ENCODE measurements at regions not wholly inside any gene's neighbourhood (a gene's known extent, or its start where the extent isn't known, plus 50 kb on each side); places are given as distances from the start of the nearest gene placed in this dataset.

DNA sequence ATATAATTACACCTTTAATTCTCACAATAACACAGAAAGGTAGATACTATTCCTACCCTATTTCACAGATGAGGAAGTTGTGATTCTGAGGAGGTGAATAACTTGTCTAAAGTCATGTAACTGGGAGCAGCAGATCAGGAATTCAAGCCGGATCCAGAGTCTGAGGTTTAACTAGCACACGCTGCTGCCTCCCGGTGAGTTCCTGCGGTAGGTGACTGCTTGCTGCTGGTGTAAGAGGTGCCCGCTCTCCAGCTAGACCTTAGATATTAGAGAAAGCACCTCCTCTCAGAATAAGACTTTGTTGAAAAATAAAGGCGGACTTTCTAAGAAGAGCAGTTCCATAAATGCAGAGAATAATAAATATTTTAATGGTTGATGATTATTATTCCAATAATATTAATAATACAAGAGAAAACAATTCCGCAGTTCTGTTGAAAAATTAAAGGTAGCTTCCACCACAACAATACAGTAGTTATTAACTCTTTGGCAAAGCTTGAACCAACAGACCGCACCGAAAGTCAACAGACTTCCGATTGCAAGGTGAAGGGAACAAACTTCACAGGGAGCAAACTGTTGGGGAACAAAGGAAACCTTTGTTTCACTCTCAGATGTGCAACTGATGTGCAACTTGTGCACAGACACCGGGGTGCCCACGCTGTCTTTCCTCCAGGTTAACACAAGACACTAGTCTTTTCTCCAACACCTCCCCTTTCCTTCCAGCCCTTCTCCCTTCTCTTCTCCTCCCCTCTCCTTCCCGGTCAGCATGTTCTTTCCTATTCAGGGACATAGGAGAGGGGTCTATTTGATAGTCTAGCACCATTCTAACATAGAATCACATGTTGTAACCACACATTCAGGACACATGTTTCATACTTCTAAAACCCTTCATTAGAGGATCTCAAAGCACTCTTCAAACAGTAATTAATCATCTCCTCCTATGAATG lies 73.2 kb upstream of the EGLN3 start:
- Mint-ChIP-seq H3K36me3 (no peaks in the 10 kb centered on the region), H3K4me1 (peaks cover under 1% of the 10 kb centered on the region), H3K27me3 (no peaks in the 10 kb centered on the region), H3K4me3 (no peak overlapping the region), H3K27ac (no peak overlapping the region), H3K9me3 (no peaks in the 10 kb centered on the region)
- DNase-seq, result no peak

DNA sequence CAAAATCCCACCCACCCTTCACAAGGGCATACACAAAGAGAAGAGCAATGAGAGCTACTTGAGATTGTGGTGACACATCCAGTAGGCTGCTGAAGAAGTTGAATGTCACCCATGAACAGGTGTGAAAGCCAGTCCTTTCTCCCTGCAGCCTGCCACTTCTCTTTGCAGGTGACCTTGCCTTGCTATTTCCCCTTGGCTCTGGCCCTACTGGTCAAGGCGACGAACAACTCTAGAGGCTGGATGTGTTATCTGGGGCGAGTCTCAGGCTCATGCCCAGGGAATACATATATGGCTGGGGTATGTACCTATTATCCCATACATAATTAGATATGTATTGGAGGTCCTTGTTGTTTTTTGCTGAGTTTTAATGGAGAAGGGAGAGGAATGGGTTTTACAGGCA lies 70.2 kb upstream of the EGLN3 start:
- H3K9me3 Mint-ChIP-seq, result no peaks in the 10 kb centered on the region
- peaks cover 12% of the 10 kb centered on the region for H3K4me1 Mint-ChIP-seq
- no peak overlapping the region for H3K4me3 Mint-ChIP-seq
- H3K27ac Mint-ChIP-seq, result no peak overlapping the region
- H3K36me3 Mint-ChIP-seq, result peaks cover 2% of the 10 kb centered on the region
- no peaks in the 10 kb centered on the region for H3K27me3 Mint-ChIP-seq
- no peak for DNase-seq

DNA sequence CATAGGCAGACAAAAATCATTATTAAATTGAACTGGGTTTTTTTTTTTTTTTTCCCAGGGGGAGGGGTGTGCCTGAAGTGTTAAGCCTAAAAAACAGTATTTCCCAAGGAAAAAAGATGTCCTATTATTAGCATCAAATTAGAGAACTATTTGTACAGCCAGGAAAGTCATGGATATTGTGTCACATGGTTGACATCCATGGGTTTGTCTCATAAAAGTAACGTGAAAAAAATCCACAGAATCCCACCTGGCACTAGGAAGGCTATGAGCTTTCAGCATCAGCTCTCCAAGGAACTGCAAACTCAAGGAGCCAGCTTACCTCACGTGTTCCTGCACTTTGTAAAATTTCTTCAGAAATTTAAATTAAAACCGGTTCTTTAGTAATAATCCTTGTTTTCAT lies 69.1 kb upstream of the EGLN3 start:
- H3K27me3 Mint-ChIP-seq, result no peaks in the 10 kb centered on the region
- H3K36me3 Mint-ChIP-seq, result peaks cover 2% of the 10 kb centered on the region
- DNase-seq, result no peak
- H3K9me3 Mint-ChIP-seq, result no peaks in the 10 kb centered on the region
- no peak overlapping the region for H3K27ac Mint-ChIP-seq
- H3K4me1 Mint-ChIP-seq, result peaks cover 12% of the 10 kb centered on the region
- H3K4me3 Mint-ChIP-seq, result no peak overlapping the region

DNA sequence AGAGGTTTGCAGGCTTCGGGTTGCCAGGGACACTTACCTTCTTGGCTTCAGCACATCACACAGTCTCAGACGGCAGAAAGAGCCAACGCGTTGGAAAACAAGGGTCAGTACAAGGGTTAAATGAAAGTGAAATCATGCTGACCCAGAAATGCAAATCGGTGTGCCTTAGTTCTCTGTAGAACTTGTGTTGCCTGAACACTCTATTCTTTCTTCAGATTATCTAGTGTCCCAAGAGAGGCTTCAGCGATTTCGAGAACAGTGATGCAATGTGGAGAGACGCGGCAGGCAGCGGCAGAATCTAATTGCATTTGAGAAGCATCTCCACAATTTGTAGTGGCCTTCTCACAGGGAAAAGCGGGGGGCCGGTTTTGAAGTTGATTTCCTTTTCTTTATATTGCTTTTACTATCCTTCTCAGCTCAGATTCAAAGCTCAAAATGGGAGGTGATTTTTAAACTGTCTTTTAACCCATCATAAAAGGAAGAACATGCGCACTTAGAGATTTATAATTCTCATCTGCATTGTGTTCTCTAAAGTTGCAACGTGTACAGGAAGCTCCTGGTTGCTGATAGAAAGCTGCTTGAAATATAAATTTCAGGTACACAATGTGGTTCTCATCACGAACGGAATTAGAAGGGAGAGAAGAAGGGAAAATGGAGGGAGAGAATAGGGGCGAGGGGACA lies 67.8 kb upstream of the EGLN3 start:
- Mint-ChIP-seq H3K27ac (peak overlapping the region; percentile 86), H3K9me3 (no peaks in the 10 kb centered on the region), H3K4me3 (peak overlapping the region; percentile 71), H3K27me3 (no peaks in the 10 kb centered on the region), H3K36me3 (peaks cover 2% of the 10 kb centered on the region), H3K4me1 (peaks cover 14% of the 10 kb centered on the region)
- DNase-seq, result no peak

DNA sequence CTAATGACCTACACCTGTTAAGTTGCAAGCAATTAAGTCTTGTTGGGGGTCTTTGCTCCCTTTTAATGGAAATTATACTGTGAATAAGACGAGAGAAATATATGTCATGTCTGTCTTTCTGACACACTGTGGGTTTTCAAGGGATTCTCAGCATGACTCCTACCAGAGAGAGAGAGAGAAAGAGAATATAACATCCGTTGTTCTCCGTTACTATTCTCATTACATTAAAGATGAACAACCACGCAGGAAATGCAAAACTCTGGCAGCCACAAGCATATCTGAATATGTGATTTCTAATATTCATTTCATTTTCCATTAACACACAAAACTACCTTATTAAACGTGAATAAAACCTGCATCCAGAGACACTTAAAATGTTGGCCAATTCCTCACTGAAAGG lies 67.3 kb upstream of the EGLN3 start:
- no peak for DNase-seq
- Mint-ChIP-seq H3K27ac (peak overlapping the region; percentile 86), H3K36me3 (peaks cover 2% of the 10 kb centered on the region), H3K9me3 (no peaks in the 10 kb centered on the region), H3K4me3 (peak overlapping the region; percentile 71), H3K27me3 (no peaks in the 10 kb centered on the region), H3K4me1 (peaks cover 19% of the 10 kb centered on the region)

DNA sequence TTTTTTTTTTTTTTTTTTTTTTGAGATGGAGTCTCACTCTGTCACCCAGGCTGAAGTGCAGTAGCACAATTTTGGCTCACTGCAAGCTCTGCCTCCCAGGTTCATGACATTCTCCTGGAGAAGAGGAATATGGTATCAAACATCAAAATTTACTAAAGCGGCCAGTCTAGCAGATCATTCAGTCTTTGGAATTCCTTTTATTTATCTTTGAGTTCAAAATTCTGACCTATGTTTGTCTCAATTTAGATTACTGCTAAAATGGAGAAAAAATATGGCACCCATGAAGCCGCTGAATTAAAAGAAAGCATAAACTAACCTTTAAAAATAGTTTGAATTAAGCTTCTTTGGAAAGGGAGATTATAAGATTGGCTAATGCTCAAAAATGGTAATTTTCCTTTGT lies 64.5 kb upstream of the EGLN3 start:
- Mint-ChIP-seq H3K9me3 (no peaks in the 10 kb centered on the region), H3K36me3 (peaks cover 2% of the 10 kb centered on the region), H3K4me3 (no peak overlapping the region), H3K27ac (no peak overlapping the region), H3K4me1 (peaks cover 23% of the 10 kb centered on the region), H3K27me3 (peaks cover under 1% of the 10 kb centered on the region)
- no peak for DNase-seq

DNA sequence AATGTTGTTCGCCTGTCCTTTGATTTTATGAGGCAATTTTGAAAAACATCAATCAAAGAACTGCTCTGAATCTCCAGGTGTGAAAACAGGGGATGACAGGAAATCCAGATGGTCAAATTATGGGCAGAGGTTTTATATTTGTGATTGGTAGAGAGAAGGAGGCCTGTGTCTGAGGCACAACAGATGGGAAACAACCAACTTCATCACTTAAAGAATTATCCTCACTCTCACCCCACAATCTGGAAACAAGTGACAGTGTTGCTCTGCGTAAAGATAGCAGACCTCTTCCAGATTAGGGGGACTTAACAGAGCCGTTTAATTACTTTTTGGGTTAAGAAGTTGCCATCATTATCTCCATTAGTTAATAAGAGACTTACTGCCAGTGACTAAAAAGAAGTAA lies 64.1 kb upstream of the EGLN3 start:
- Mint-ChIP-seq H3K9me3 (no peaks in the 10 kb centered on the region), H3K4me1 (peaks cover 23% of the 10 kb centered on the region), H3K27me3 (peaks cover 4% of the 10 kb centered on the region), H3K27ac (no peak overlapping the region), H3K4me3 (no peak overlapping the region), H3K36me3 (peaks cover 2% of the 10 kb centered on the region)
- DNase-seq, result no peak

DNA sequence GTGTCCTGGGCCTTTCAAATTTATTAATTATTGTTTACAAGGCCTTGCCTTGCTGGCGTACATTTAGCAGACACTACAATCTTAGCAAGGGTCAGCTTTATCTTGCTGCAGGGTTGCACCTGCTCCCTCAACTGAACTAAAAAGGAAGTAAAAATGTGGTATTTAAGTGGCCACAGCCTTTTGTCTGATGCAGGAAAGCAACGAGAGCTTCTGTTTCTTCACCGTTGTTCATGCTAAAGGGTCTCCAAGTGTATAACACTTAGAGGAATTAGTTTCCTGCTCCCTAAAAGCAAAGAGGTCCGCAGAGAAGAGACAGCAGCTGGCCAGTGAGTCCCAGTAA lies 62.8 kb upstream of the EGLN3 start:
- Mint-ChIP-seq H3K4me1 (peaks cover 18% of the 10 kb centered on the region), H3K9me3 (no peaks in the 10 kb centered on the region), H3K36me3 (peaks cover 2% of the 10 kb centered on the region), H3K27ac (peak overlapping the region; percentile 31), H3K27me3 (peaks cover 4% of the 10 kb centered on the region), H3K4me3 (peak overlapping the region; percentile 7)
- DNase-seq, result no peak

DNA sequence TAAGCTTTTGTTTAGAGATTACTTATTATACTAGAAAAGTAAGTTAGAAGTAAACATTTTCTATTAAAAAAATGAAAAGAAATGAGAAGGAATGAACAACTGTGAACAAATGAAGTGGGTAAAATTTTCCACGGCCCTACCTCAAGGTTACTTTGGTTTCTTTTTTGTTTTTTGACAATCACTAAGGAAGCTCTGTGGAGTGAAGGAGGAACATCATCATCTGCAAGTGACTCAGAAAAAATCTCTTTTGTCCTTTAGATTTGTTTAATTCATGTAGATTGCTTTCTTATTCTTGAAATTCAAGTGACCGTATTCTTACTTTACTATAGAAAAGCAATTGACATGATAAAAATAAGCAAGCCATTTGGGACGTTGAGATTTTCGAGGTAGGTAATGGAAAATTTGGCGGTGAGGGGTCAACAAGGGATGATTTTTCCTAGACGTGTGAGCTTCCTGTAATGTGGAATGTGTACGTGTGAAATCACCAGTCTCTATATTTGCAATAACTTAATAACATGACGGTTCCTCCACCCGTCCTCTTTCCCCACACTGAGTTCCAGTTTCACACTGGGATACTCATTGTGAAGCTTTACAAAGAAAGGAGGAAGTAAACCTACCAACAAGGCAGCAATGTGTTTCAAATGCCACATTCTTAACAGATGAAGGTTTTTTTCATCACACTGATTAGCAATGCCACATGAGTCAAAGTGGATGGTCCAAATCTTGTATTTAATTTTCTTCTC lies 62.3 kb upstream of the EGLN3 start:
- Mint-ChIP-seq H3K27me3 (peaks cover 4% of the 10 kb centered on the region), H3K4me1 (peaks cover 14% of the 10 kb centered on the region), H3K9me3 (no peaks in the 10 kb centered on the region), H3K4me3 (peak overlapping the region; percentile 7), H3K36me3 (peaks cover 2% of the 10 kb centered on the region), H3K27ac (peak overlapping the region; percentile 31)
- no peak for DNase-seq

DNA sequence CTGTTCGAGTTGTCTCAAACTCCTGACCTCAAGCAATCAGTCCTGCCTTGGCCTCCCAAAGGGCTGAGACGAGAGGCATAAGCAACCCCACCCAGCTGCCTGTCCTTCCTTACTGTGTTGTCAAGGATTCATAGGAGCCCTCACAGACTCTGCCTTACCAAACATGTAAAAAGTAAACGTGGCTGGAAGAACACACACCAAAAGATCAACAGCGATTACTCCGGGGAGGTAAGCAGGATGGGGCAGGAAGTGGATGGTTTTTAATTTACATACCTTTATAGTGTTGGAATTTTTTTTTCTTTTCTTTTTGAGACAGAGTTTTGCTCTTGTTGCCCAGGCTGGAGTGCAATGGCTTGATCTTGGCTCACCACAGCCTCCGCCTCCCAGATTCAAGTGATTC lies 61.5 kb upstream of the EGLN3 start:
- peaks cover 11% of the 10 kb centered on the region for H3K4me1 Mint-ChIP-seq
- H3K27ac Mint-ChIP-seq, result no peak overlapping the region
- H3K9me3 Mint-ChIP-seq, result no peaks in the 10 kb centered on the region
- no peak for DNase-seq
- H3K4me3 Mint-ChIP-seq, result no peak overlapping the region
- peaks cover 2% of the 10 kb centered on the region for H3K36me3 Mint-ChIP-seq
- peaks cover 4% of the 10 kb centered on the region for H3K27me3 Mint-ChIP-seq

DNA sequence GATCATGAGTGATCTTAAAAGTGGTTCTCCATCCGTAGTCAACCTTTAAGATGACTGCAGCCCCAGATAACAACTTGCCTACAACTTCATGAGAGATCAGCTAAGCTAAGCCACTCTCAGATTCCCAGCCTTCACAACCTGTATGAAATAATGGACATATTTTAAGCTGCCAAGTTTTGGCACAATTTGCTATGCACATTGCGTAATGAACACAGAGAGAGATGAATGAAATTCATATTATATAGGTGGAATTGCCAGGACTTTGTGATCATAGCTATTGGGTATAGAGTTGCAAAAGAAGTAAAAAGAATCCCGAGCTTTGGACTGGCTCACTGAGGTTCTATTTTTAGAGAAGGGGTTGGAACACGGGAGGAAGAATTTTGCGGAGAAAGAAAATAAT lies 59.1 kb upstream of the EGLN3 start:
- peaks cover 11% of the 10 kb centered on the region for H3K4me1 Mint-ChIP-seq
- no peaks in the 10 kb centered on the region for H3K9me3 Mint-ChIP-seq
- no peak for DNase-seq
- peaks cover 7% of the 10 kb centered on the region for H3K27me3 Mint-ChIP-seq
- H3K36me3 Mint-ChIP-seq, result no peaks in the 10 kb centered on the region
- no peak overlapping the region for H3K27ac Mint-ChIP-seq
- no peak overlapping the region for H3K4me3 Mint-ChIP-seq

DNA sequence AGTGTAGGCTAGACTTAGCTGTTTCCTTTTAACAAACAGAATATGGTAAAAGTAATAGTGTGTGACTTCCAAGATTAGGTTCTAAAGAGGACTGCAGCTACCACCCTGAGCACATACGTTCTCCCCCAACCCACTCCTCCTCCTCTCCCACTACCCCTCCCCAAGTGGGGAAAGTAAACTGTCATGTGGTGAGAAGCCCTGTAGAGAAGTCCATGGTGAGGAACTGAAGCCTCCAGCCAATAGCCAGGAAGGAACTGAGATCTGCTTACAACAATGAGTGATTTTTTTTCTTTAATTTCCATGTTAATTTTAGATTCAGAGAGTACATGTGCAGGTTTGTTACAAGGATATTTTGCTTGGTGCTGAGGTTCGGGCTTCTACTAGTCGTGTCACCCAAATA lies 57.0 kb upstream of the EGLN3 start:
- no peak overlapping the region for H3K27ac Mint-ChIP-seq
- H3K9me3 Mint-ChIP-seq, result no peaks in the 10 kb centered on the region
- no peaks in the 10 kb centered on the region for H3K36me3 Mint-ChIP-seq
- peaks cover 2% of the 10 kb centered on the region for H3K4me1 Mint-ChIP-seq
- H3K4me3 Mint-ChIP-seq, result no peak overlapping the region
- no peak for DNase-seq
- peaks cover 7% of the 10 kb centered on the region for H3K27me3 Mint-ChIP-seq

DNA sequence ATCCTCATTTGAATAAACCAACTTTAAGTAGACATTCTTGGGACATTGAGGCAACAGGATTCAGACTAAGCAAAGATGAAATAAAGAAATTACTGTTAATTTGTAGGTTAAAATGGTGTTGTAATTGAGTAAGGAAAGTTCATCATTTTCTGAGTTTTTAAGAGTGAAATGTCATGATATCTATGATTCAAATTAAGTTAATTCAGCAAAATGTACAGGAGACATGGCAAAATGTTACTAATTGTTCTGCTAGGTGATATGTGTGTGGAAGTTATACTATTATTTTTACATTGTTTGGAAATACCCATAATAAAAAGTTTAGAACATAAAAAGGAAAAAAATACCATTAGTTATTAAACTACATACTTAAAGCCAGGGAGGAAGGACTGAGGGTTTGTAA lies 55.0 kb upstream of the EGLN3 start:
- Mint-ChIP-seq H3K4me1 (no peaks in the 10 kb centered on the region), H3K9me3 (no peaks in the 10 kb centered on the region), H3K27me3 (peaks cover 7% of the 10 kb centered on the region), H3K36me3 (no peaks in the 10 kb centered on the region), H3K27ac (no peak overlapping the region), H3K4me3 (no peak overlapping the region)
- no peak for DNase-seq

DNA sequence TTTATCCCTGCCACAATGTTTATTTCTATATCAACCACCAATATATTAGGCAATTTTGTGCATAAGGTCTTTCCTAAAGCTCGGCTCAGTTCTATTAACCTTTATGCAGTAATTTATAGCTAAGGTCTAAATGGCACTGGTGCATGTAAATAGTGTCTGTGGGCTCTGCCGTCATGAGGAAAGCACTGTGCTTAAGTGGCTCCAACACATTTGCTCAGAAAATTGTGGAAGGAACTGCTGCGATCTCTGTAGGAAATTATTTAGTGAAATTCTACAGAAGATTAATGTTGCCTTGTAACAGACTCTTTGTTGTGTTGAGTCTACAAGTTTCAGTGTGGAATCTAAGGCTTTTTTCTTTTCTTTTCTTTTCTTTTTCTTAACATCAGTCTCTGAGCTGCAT lies 54.0 kb upstream of the EGLN3 start:
- Mint-ChIP-seq H3K27ac (no peak overlapping the region), H3K9me3 (no peaks in the 10 kb centered on the region), H3K4me1 (no peaks in the 10 kb centered on the region), H3K4me3 (no peak overlapping the region), H3K36me3 (no peaks in the 10 kb centered on the region), H3K27me3 (peaks cover 3% of the 10 kb centered on the region)
- no peak for DNase-seq

DNA sequence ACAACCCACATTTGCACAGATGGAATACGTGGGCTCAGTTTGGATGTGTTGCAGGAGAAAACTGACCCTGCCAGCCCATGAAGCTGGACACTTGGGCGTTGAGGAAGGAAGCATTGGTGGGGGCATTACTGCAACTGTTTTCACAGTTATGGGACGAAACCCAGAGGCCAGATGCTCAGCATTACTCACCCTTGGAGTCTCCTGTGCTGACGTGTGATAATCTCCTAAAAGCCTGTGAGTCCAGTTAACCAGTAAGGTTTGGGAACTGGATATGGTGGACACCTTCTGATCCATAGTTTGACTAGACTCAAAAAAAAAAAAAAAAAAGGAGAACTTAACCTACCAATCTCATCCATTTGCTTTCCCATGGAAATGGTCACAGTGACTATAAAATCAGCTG lies 52.8 kb upstream of the EGLN3 start:
- H3K27me3 Mint-ChIP-seq, result peaks cover 3% of the 10 kb centered on the region
- H3K4me3 Mint-ChIP-seq, result no peak overlapping the region
- H3K4me1 Mint-ChIP-seq, result no peaks in the 10 kb centered on the region
- H3K36me3 Mint-ChIP-seq, result no peaks in the 10 kb centered on the region
- H3K27ac Mint-ChIP-seq, result no peak overlapping the region
- H3K9me3 Mint-ChIP-seq, result no peaks in the 10 kb centered on the region
- DNase-seq, result no peak

Measured in activated naive CD8-positive, alpha-beta T cell treated with anti-CD3 and anti-CD28 coated beads for 36 hours (primary cell).